WTC11 (cell line): ENCODE measurements at regions not wholly inside any gene's neighbourhood (a gene's known extent, or its start where the extent isn't known, plus 50 kb on each side); places are given as distances from the start of the nearest gene placed in this dataset.

Source experiments
- ATAC-seq: fragments of 200-7000 bp; cut with Tn5 transposase; 2 replicates; pipeline ENCODE4 v1.10.0; 2021; ENCODE audit warnings: mild to moderate bottlenecking, moderate library complexity
- CTCF ChIA-PET: fragments of 300-600 bp; sonication (Branson Sonifier 250); formaldehyde crosslinking; loops from one replicate; lab custom pipeline; 2021; ENCODE audit warnings: antibody characterized with exemption; lab: Charles Lee
- POLR2A ChIA-PET: fragments of 350-600 bp; sonication (Branson Sonifier 250); formaldehyde crosslinking; loops from one replicate; lab custom pipeline; 2021; ENCODE audit warnings: antibody characterized with exemption; lab: Charles Lee
- DNase-seq: peaks from one replicate; pipeline ENCODE4 v3.0.0; 2021; ENCODE audit warnings: low spot score
- H3K27ac Mint-ChIP-seq: 2 replicates; pipeline ENCODE4 v1.8.0; 2021; ENCODE audit warnings: mixed read lengths
- H3K27me3 Mint-ChIP-seq: 2 replicates; pipeline ENCODE4 v1.8.0; 2021; ENCODE audit warnings: low read depth, mild to moderate bottlenecking, moderate library complexity, mixed read lengths
- H3K36me3 Mint-ChIP-seq: 2 replicates; pipeline ENCODE4 v1.8.0; 2021; ENCODE audit warnings: mixed read lengths
- H3K4me1 Mint-ChIP-seq: 2 replicates; pipeline ENCODE4 v1.8.0; 2022; ENCODE audit warnings: mixed read lengths
- H3K4me3 Mint-ChIP-seq: 2 replicates; pipeline ENCODE4 v1.8.0; 2021; ENCODE audit warnings: mild to moderate bottlenecking, moderate library complexity, mixed read lengths
- H3K9me3 Mint-ChIP-seq: 2 replicates; pipeline ENCODE4 v1.8.0; 2021; ENCODE audit warnings: mixed read lengths
- AR ChIP-seq: fragments of 250-450 bp; sonication (Bioruptor Pico); IDR thresholded peaks from 2 replicates; pipeline ENCODE4 v1.9.0; 2021; ENCODE audit warnings: mild to moderate bottlenecking
- ATF6 ChIP-seq: sonication (generic); formaldehyde crosslinking; IDR thresholded peaks from 2 replicates; pipeline ENCODE4 v1.8.1; 2023; ENCODE audit warnings: mild to moderate bottlenecking, missing genetic modification reagents
- E2F1 ChIP-seq: sonication (generic); formaldehyde crosslinking; IDR thresholded peaks from 2 replicates; pipeline ENCODE4 v1.8.0; 2022; ENCODE audit warnings: mild to moderate bottlenecking, missing genetic modification reagents
- ELF4 ChIP-seq: sonication (generic); formaldehyde crosslinking; IDR thresholded peaks from 2 replicates; pipeline ENCODE4 v1.8.1; 2022; ENCODE audit warnings: low read depth, mild to moderate bottlenecking, moderate library complexity, missing genetic modification reagents
- ERG ChIP-seq: fragments of 250-450 bp; sonication (Bioruptor Pico); IDR thresholded peaks from 2 replicates; pipeline ENCODE4 v1.8.0; 2021; ENCODE audit warnings: mild to moderate bottlenecking
- GTF2I ChIP-seq: fragments of 250-450 bp; sonication (Bioruptor Pico); conservative IDR thresholded peaks from 2 replicates; pipeline ENCODE4 v1.4.0; 2021; ENCODE audit warnings: mild to moderate bottlenecking
- HMGXB4 ChIP-seq: sonication (generic); formaldehyde crosslinking; IDR thresholded peaks from 2 replicates; pipeline ENCODE4 v1.8.1; 2023; ENCODE audit warnings: mild to moderate bottlenecking, moderate library complexity, missing genetic modification reagents
- JUN ChIP-seq: sonication (generic); formaldehyde crosslinking; IDR thresholded peaks from 2 replicates; pipeline ENCODE4 v1.8.0; 2023; ENCODE audit warnings: mild to moderate bottlenecking, missing genetic modification reagents
- KAT7 ChIP-seq: sonication (generic); formaldehyde crosslinking; IDR thresholded peaks from 2 replicates; pipeline ENCODE4 v1.8.1; 2023; ENCODE audit warnings: missing genetic modification reagents, mild to moderate bottlenecking, borderline replicate concordance
- NR1H2 ChIP-seq: sonication (generic); formaldehyde crosslinking; IDR thresholded peaks from 2 replicates; pipeline ENCODE4 v1.9.0; 2021; ENCODE audit warnings: mild to moderate bottlenecking, moderate library complexity, missing genetic modification reagents
- PRRX2 ChIP-seq: fragments of 250-450 bp; sonication (Bioruptor Pico); IDR thresholded peaks from 2 replicates; pipeline ENCODE4 v1.8.0; 2021; ENCODE audit warnings: mild to moderate bottlenecking
- SMAD3 ChIP-seq: sonication (generic); formaldehyde crosslinking; IDR thresholded peaks from 2 replicates; pipeline ENCODE4 v1.8.0; 2022; ENCODE audit warnings: missing genetic modification reagents, mild to moderate bottlenecking, borderline replicate concordance
- SP1 ChIP-seq: sonication (generic); formaldehyde crosslinking; conservative IDR thresholded peaks from 2 replicates; pipeline ENCODE4 v1.8.1; 2022; ENCODE audit warnings: missing genetic modification reagents
- TEAD1 ChIP-seq: sonication (generic); formaldehyde crosslinking; IDR thresholded peaks from 2 replicates; pipeline ENCODE4 v1.8.0; 2022; ENCODE audit warnings: mild to moderate bottlenecking, missing genetic modification reagents
- ZNF121 ChIP-seq: sonication (generic); formaldehyde crosslinking; IDR thresholded peaks from 2 replicates; pipeline ENCODE4 v1.8.0; 2023; ENCODE audit warnings: missing genetic modification reagents
- ZNF232 ChIP-seq: sonication (generic); formaldehyde crosslinking; IDR thresholded peaks from 2 replicates; pipeline ENCODE4 v1.8.0; 2022; ENCODE audit warnings: mild to moderate bottlenecking, missing genetic modification reagents
- ZSCAN18 ChIP-seq: fragments of 250-450 bp; sonication (Bioruptor Pico); IDR thresholded peaks from 2 replicates; pipeline ENCODE4 v2.1.2; 2022; ENCODE audit warnings: mild to moderate bottlenecking, moderate library complexity

- TF ChIP-seq E2F1 (no peak), GTF2I (CRISPR knock-in tag) (no peak), TEAD1 (CRISPR knock-in tag) (no peak), ZNF121 (CRISPR knock-in tag) (no peak), ERG (no peak), HMGXB4 (CRISPR knock-in tag) (no peak), KAT7 (CRISPR knock-in tag) (no peak), ATF6 (CRISPR knock-in tag) (no peak)
Observed at GRCh38 chr17:52938623-52939230, 780.2 kb upstream of the CA10 start (continued).

GRCh38 chr17:52930581-52930980, 772.1 kb upstream of the CA10 start:
- H3K4me1 Mint-ChIP-seq: no peaks in the 10 kb centered on the region
- ATAC-seq (no peak), DNase-seq (no peak)
- H3K4me3 Mint-ChIP-seq: no peak overlapping the region
- H3K27ac Mint-ChIP-seq: no peak overlapping the region
- TF ChIP-seq ZSCAN18 (CRISPR knock-in tag) (no peak), NR1H2 (CRISPR knock-in tag) (no peak), SMAD3 (CRISPR knock-in tag) (no peak), PRRX2 (CRISPR knock-in tag) (no peak), ERG (no peak), SP1 (no peak), AR (no peak), JUN (CRISPR knock-in tag) (no peak), ELF4 (CRISPR knock-in tag) (no peak), ZNF232 (CRISPR knock-in tag) (no peak)
- H3K27me3 Mint-ChIP-seq: no peaks in the 10 kb centered on the region
- H3K9me3 Mint-ChIP-seq: peaks cover 69% of the 10 kb centered on the region
- ChIA-PET CTCF (no interaction called here), POLR2A (no interaction called here)
- peaks cover 22% of the 10 kb centered on the region for H3K36me3 Mint-ChIP-seq
